GM23338 (cell line): ENCODE measurements at regions not wholly inside any gene's neighbourhood (a gene's known extent, or its start where the extent isn't known, plus 50 kb on each side); places are given as distances from the start of the nearest gene placed in this dataset.

Experiments
- ATAC-seq: fragments of 200-7000 bp; cut with Tn5 transposase; 3 replicates; pipeline ENCODE4 v1.9.1; 2020
- DNase-seq: peaks from one replicate; pipeline ENCODE4 v3.0.0-alpha.2; 2015; ENCODE audit warnings: low spot score
- H2AFZ ChIP-seq: fragments of 200-600 bp; sonication (generic); 2 replicates; pipeline ENCODE4 v1.8.0; 2016; ENCODE audit warnings: antibody characterized with exemption, mild to moderate bottlenecking, moderate library complexity
- H3F3A ChIP-seq: fragments of 200-600 bp; sonication (generic); replicated peaks from 2 replicates; pipeline ENCODE4 v1.8.0; 2017; ENCODE audit warnings: antibody characterized with exemption, mixed run types, low read depth
- H3K27ac ChIP-seq: fragments of 200-600 bp; sonication (generic); 2 replicates; pipeline ENCODE4 v1.6.1; 2016; ENCODE audit warnings: low read depth
- H3K27me3 ChIP-seq: fragments of 200-600 bp; sonication (generic); 2 replicates; pipeline ENCODE4 v1.8.0; 2016; ENCODE audit warnings: mild to moderate bottlenecking, mixed run types, moderate library complexity; ENCODE audit not compliant: insufficient read depth
- H3K36me3 ChIP-seq: fragments of 200-600 bp; sonication (generic); 2 replicates; pipeline ENCODE4 v1.8.0; 2016; ENCODE audit warnings: mild to moderate bottlenecking; ENCODE audit not compliant: insufficient read depth
- H3K4me1 ChIP-seq: fragments of 200-600 bp; sonication (generic); 2 replicates; pipeline ENCODE4 v1.8.0; 2016; ENCODE audit warnings: mild to moderate bottlenecking, moderate library complexity; ENCODE audit not compliant: insufficient read depth
- H3K4me2 ChIP-seq: fragments of 200-600 bp; sonication (generic); 2 replicates; pipeline ENCODE4 v1.7.1; 2017; ENCODE audit warnings: mixed run types
- H3K4me3 ChIP-seq: fragments of 200-600 bp; sonication (generic); 2 replicates; pipeline ENCODE4 v1.6.1; 2016; ENCODE audit warnings: mixed run types
- H3K79me2 ChIP-seq: fragments of 200-600 bp; sonication (generic); replicated peaks from 2 replicates; pipeline ENCODE4 v1.8.0; 2017; ENCODE audit warnings: mild to moderate bottlenecking; ENCODE audit not compliant: insufficient read depth
- H3K9me2 ChIP-seq: fragments of 200-600 bp; sonication (generic); 2 replicates; pipeline ENCODE4 v1.8.0; 2017; ENCODE audit not compliant: insufficient read depth
- H4K20me1 ChIP-seq: fragments of 200-600 bp; sonication (generic); replicated peaks from 2 replicates; pipeline ENCODE4 v1.8.0; 2017; ENCODE audit warnings: mild to moderate bottlenecking; ENCODE audit not compliant: insufficient read depth
- H3K27ac Mint-ChIP-seq: 2 replicates; pipeline ENCODE4 v1.8.0; 2020; ENCODE audit warnings: inconsistent platforms, mild to moderate bottlenecking, moderate library complexity, mixed read lengths
- H3K27me3 Mint-ChIP-seq: 3 replicates; pipeline ENCODE4 v1.8.0; 2022; ENCODE audit warnings: low read depth, mild to moderate bottlenecking, moderate library complexity, mixed read lengths, inconsistent platforms; ENCODE audit not compliant: insufficient read depth, poor library complexity
- H3K36me3 Mint-ChIP-seq: 3 replicates; pipeline ENCODE4 v1.8.0; 2021; ENCODE audit warnings: low read depth, mild to moderate bottlenecking, inconsistent platforms, moderate library complexity, mixed read lengths
- H3K4me1 Mint-ChIP-seq: 3 replicates; pipeline ENCODE4 v1.8.0; 2020; ENCODE audit warnings: mild to moderate bottlenecking, inconsistent platforms, mixed read lengths
- H3K4me3 Mint-ChIP-seq: 3 replicates; pipeline ENCODE4 v1.8.0; 2021; ENCODE audit warnings: moderate library complexity, mild to moderate bottlenecking, inconsistent platforms, mixed read lengths
- H3K9me3 Mint-ChIP-seq: 3 replicates; pipeline ENCODE4 v1.8.0; 2020; ENCODE audit warnings: moderate library complexity, mild to moderate bottlenecking, inconsistent platforms, mixed read lengths
- CREB1 ChIP-seq: fragments of 250-450 bp; sonication (Bioruptor Pico); IDR thresholded peaks from 2 replicates; pipeline ENCODE4 v1.5.0; 2020; ENCODE audit warnings: low read depth, mild to moderate bottlenecking, moderate library complexity
- JUNB ChIP-seq: IDR thresholded peaks from one replicate; pipeline ENCODE4 v1.6.1; 2016; ENCODE audit warnings: antibody characterized with exemption; ENCODE audit not compliant: unreplicated experiment
- NANOG ChIP-seq: IDR thresholded peaks from 2 replicates; pipeline ENCODE4 v1.6.1; 2016; ENCODE audit warnings: antibody characterized with exemption, borderline replicate concordance
- POLR2AphosphoS5 ChIP-seq: IDR thresholded peaks from 2 replicates; pipeline ENCODE4 v1.6.1; 2016; ENCODE audit warnings: antibody characterized with exemption, low read depth
- STAT1 ChIP-seq: IDR thresholded peaks from one replicate; pipeline ENCODE4 v1.6.1; 2016; ENCODE audit warnings: antibody characterized with exemption; ENCODE audit not compliant: unreplicated experiment
- ZNF114 ChIP-seq: fragments of 250-450 bp; sonication (Bioruptor Pico); IDR thresholded peaks from 2 replicates; pipeline ENCODE4 v1.5.0; 2020; ENCODE audit warnings: mild to moderate bottlenecking, moderate library complexity
- ZNF331 ChIP-seq: fragments of 250-450 bp; sonication (Bioruptor Pico); IDR thresholded peaks from 2 replicates; pipeline ENCODE4 v1.5.0; 2020; ENCODE audit warnings: low read depth, mild to moderate bottlenecking, moderate library complexity
- TF ChIP-seq, protein P1 (sequence below), 2 experiments: fragments of 200-600 bp in 1 of 2; sonication (generic) in 1 of 2; conservative IDR thresholded peaks; 2 replicates each; pipeline versions ENCODE4 v1.5.1 to v1.6.1; 2016 to 2017; ENCODE audit warnings: antibody characterized with exemption in 2 of 2, low read depth in 2 of 2, mild to moderate bottlenecking in 2 of 2, moderate library complexity in 1 of 2
- TF ChIP-seq, protein P2 (sequence below): IDR thresholded peaks from one replicate; pipeline ENCODE4 v1.6.1; 2018; ENCODE audit warnings: antibody characterized with exemption; ENCODE audit not compliant: unreplicated experiment
- TF ChIP-seq, protein P3 (sequence below): IDR thresholded peaks from 2 replicates; pipeline ENCODE4 v1.6.1; 2016; ENCODE audit warnings: antibody characterized with exemption
- TF ChIP-seq, protein P4 (sequence below): fragments of 250-450 bp; sonication (Bioruptor Pico); IDR thresholded peaks from 2 replicates; pipeline ENCODE4 v1.5.0; 2020; ENCODE audit warnings: mild to moderate bottlenecking, moderate library complexity

DNA sequence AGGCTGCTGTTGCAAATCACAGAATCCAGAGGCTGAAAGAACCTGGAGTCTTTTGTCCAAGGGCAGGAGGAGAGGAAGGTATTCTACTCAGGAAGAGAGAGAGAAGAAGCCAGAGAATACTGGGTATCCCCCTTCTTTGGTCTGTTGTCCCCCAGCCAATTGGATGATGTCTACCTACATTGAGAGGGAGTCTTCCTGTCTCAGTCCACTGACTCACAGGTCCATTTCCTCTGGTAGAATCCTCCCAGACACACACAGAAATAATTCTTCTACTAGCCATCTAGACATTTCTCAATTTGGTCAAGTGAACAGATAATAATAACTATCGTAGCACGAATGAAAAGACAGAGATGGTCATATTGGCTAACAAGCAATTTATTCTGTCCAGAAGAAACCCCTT, 416.4 kb upstream of the UBE2E3 start:
- Mint-ChIP-seq H3K9me3 (no peaks in the 10 kb centered on the region), H3K27ac (no peak overlapping the region), H3K27me3 (no peaks in the 10 kb centered on the region), H3K4me1 (no peaks in the 10 kb centered on the region), H3K4me3 (no peak overlapping the region), H3K36me3 (no peaks in the 10 kb centered on the region)
- Histone ChIP-seq H3K79me2 (no peaks in the 10 kb centered on the region), H3K9me2 (no peaks in the 10 kb centered on the region), H3K4me3 (no peak overlapping the region), H3K4me2 (no peak overlapping the region), H3F3A (no peaks in the 10 kb centered on the region), H3K4me1 (no peaks in the 10 kb centered on the region), H3K36me3 (no peaks in the 10 kb centered on the region), H2AFZ (no peak overlapping the region), H4K20me1 (no peaks in the 10 kb centered on the region), H3K27ac (no peak overlapping the region), H3K27me3 (no peaks in the 10 kb centered on the region)
- TF ChIP-seq ZNF331 (CRISPR knock-in tag) = no peak
- no peak for ATAC-seq
- no peak for DNase-seq

DNA sequence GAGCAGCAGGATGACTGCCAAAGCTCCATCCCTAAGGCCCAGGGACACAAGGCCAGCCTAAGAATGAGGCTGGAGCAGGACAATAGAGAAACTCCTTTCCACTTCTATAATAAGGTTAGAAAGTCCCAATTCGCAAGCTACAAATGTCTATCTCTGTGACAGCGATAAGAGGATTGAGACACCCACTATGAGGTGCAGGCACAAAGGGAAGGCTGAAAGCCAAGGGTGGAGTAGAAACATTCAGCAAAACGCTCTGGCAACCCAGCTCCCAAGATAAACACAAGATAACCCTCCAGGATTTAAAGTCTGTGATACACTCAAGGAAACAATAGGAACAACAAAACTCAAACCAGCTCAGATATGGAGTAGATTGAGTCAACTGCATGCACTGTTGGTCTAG, 418.0 kb upstream of the UBE2E3 start:
- Mint-ChIP-seq H3K4me3 (no peak overlapping the region), H3K27ac (no peak overlapping the region), H3K9me3 (no peaks in the 10 kb centered on the region), H3K27me3 (no peaks in the 10 kb centered on the region), H3K36me3 (no peaks in the 10 kb centered on the region), H3K4me1 (no peaks in the 10 kb centered on the region)
- H3K4me3 ChIP-seq = no peak overlapping the region
- H3K27me3 ChIP-seq = no peaks in the 10 kb centered on the region
- no peaks in the 10 kb centered on the region for H3K79me2 ChIP-seq
- no peaks in the 10 kb centered on the region for H3F3A ChIP-seq
- H4K20me1 ChIP-seq = no peaks in the 10 kb centered on the region
- DNase-seq = no peak
- no peak for ATAC-seq
- H2AFZ ChIP-seq = peak overlapping the region; percentile 68
- H3K27ac ChIP-seq = no peak overlapping the region
- H3K4me1 ChIP-seq = no peaks in the 10 kb centered on the region
- H3K36me3 ChIP-seq = no peaks in the 10 kb centered on the region
- no peak overlapping the region for H3K4me2 ChIP-seq
- no peaks in the 10 kb centered on the region for H3K9me2 ChIP-seq
- TF ChIP-seq JUNB (no peak), ZNF331 (CRISPR knock-in tag) (no peak), STAT1 (no peak), ZNF114 (CRISPR knock-in tag) (no peak), NANOG (no peak), CREB1 (no peak), POLR2AphosphoS5 (no peak)
- TF ChIP-seq, protein P1, sequence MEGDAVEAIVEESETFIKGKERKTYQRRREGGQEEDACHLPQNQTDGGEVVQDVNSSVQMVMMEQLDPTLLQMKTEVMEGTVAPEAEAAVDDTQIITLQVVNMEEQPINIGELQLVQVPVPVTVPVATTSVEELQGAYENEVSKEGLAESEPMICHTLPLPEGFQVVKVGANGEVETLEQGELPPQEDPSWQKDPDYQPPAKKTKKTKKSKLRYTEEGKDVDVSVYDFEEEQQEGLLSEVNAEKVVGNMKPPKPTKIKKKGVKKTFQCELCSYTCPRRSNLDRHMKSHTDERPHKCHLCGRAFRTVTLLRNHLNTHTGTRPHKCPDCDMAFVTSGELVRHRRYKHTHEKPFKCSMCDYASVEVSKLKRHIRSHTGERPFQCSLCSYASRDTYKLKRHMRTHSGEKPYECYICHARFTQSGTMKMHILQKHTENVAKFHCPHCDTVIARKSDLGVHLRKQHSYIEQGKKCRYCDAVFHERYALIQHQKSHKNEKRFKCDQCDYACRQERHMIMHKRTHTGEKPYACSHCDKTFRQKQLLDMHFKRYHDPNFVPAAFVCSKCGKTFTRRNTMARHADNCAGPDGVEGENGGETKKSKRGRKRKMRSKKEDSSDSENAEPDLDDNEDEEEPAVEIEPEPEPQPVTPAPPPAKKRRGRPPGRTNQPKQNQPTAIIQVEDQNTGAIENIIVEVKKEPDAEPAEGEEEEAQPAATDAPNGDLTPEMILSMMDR (conservative IDR thresholded peaks at IDR 0.05; ENCODE audit: low read depth in 2 of 2) = no peak
- TF ChIP-seq, protein P2, sequence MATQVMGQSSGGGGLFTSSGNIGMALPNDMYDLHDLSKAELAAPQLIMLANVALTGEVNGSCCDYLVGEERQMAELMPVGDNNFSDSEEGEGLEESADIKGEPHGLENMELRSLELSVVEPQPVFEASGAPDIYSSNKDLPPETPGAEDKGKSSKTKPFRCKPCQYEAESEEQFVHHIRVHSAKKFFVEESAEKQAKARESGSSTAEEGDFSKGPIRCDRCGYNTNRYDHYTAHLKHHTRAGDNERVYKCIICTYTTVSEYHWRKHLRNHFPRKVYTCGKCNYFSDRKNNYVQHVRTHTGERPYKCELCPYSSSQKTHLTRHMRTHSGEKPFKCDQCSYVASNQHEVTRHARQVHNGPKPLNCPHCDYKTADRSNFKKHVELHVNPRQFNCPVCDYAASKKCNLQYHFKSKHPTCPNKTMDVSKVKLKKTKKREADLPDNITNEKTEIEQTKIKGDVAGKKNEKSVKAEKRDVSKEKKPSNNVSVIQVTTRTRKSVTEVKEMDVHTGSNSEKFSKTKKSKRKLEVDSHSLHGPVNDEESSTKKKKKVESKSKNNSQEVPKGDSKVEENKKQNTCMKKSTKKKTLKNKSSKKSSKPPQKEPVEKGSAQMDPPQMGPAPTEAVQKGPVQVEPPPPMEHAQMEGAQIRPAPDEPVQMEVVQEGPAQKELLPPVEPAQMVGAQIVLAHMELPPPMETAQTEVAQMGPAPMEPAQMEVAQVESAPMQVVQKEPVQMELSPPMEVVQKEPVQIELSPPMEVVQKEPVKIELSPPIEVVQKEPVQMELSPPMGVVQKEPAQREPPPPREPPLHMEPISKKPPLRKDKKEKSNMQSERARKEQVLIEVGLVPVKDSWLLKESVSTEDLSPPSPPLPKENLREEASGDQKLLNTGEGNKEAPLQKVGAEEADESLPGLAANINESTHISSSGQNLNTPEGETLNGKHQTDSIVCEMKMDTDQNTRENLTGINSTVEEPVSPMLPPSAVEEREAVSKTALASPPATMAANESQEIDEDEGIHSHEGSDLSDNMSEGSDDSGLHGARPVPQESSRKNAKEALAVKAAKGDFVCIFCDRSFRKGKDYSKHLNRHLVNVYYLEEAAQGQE = no peak
- TF ChIP-seq, protein P3, sequence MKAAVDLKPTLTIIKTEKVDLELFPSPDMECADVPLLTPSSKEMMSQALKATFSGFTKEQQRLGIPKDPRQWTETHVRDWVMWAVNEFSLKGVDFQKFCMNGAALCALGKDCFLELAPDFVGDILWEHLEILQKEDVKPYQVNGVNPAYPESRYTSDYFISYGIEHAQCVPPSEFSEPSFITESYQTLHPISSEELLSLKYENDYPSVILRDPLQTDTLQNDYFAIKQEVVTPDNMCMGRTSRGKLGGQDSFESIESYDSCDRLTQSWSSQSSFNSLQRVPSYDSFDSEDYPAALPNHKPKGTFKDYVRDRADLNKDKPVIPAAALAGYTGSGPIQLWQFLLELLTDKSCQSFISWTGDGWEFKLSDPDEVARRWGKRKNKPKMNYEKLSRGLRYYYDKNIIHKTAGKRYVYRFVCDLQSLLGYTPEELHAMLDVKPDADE = no peak
- TF ChIP-seq, protein P4, sequence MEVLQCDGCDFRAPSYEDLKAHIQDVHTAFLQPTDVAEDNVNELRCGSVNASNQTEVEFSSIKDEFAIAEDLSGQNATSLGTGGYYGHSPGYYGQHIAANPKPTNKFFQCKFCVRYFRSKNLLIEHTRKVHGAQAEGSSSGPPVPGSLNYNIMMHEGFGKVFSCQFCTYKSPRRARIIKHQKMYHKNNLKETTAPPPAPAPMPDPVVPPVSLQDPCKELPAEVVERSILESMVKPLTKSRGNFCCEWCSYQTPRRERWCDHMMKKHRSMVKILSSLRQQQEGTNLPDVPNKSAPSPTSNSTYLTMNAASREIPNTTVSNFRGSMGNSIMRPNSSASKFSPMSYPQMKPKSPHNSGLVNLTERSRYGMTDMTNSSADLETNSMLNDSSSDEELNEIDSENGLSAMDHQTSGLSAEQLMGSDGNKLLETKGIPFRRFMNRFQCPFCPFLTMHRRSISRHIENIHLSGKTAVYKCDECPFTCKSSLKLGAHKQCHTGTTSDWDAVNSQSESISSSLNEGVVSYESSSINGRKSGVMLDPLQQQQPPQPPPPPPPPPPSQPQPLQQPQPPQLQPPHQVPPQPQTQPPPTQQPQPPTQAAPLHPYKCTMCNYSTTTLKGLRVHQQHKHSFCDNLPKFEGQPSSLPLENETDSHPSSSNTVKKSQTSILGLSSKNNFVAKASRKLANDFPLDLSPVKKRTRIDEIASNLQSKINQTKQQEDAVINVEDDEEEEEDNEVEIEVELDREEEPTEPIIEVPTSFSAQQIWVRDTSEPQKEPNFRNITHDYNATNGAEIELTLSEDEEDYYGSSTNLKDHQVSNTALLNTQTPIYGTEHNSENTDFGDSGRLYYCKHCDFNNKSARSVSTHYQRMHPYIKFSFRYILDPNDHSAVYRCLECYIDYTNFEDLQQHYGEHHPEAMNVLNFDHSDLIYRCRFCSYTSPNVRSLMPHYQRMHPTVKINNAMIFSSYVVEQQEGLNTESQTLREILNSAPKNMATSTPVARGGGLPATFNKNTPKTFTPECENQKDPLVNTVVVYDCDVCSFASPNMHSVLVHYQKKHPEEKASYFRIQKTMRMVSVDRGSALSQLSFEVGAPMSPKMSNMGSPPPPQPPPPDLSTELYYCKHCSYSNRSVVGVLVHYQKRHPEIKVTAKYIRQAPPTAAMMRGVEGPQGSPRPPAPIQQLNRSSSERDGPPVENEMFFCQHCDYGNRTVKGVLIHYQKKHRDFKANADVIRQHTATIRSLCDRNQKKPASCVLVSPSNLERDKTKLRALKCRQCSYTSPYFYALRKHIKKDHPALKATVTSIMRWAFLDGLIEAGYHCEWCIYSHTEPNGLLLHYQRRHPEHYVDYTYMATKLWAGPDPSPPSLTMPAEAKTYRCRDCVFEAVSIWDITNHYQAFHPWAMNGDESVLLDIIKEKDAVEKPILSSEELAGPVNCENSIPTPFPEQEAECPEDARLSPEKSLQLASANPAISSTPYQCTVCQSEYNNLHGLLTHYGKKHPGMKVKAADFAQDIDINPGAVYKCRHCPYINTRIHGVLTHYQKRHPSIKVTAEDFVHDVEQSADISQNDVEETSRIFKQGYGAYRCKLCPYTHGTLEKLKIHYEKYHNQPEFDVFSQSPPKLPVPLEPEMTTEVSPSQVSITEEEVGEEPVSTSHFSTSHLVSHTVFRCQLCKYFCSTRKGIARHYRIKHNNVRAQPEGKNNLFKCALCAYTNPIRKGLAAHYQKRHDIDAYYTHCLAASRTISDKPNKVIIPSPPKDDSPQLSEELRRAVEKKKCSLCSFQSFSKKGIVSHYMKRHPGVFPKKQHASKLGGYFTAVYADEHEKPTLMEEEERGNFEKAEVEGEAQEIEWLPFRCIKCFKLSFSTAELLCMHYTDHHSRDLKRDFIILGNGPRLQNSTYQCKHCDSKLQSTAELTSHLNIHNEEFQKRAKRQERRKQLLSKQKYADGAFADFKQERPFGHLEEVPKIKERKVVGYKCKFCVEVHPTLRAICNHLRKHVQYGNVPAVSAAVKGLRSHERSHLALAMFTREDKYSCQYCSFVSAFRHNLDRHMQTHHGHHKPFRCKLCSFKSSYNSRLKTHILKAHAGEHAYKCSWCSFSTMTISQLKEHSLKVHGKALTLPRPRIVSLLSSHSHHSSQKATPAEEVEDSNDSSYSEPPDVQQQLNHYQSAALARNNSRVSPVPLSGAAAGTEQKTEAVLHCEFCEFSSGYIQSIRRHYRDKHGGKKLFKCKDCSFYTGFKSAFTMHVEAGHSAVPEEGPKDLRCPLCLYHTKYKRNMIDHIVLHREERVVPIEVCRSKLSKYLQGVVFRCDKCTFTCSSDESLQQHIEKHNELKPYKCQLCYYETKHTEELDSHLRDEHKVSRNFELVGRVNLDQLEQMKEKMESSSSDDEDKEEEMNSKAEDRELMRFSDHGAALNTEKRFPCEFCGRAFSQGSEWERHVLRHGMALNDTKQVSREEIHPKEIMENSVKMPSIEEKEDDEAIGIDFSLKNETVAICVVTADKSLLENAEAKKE (CRISPR knock-in tag) = no peak
